Large intestine (tissue), 3 donors: ENCODE measurements at regions not wholly inside any gene's neighbourhood (a gene's known extent, or its start where the extent isn't known, plus 50 kb on each side); places are given as distances from the start of the nearest gene placed in this dataset.

Source experiments
- DNase-seq, 2 donors: peaks; one replicate each; pipeline versions ENCODE4 v3.0.0 to v3.0.0-alpha.2; 2013
- H3K27ac ChIP-seq: one replicate; pipeline ENCODE4 v1.5.1; 2013; ENCODE audit warnings: low read length
- H3K27me3 ChIP-seq: 2 replicates; pipeline ENCODE4 v1.6.1; 2013; ENCODE audit warnings: low read length; ENCODE audit not compliant: control insufficient read depth, insufficient read depth
- H3K36me3 ChIP-seq: 2 replicates; pipeline ENCODE4 v1.6.1; 2013; ENCODE audit warnings: low read length; ENCODE audit not compliant: control insufficient read depth, insufficient read depth
- H3K4me1 ChIP-seq: one replicate; pipeline ENCODE4 v1.6.1; 2013; ENCODE audit warnings: low read length; ENCODE audit not compliant: control insufficient read depth, insufficient read depth
- H3K4me3 ChIP-seq: one replicate; pipeline ENCODE4 v1.5.1; 2013; ENCODE audit warnings: low read length
- H3K9me3 ChIP-seq: one replicate; pipeline ENCODE4 v1.6.1; 2013; ENCODE audit warnings: mild to moderate bottlenecking, low read depth, low read length, moderate library complexity; ENCODE audit not compliant: control insufficient read depth
- WGBS: methylation state at CpG from one replicate; pipeline ENCODE4 v1.1.5; 2013; ENCODE audit warnings: low lambda C conversion rate; ENCODE audit not compliant: insufficient coverage; 5-methylcytosine and 5-hydroxymethylcytosine counted together

DNA sequence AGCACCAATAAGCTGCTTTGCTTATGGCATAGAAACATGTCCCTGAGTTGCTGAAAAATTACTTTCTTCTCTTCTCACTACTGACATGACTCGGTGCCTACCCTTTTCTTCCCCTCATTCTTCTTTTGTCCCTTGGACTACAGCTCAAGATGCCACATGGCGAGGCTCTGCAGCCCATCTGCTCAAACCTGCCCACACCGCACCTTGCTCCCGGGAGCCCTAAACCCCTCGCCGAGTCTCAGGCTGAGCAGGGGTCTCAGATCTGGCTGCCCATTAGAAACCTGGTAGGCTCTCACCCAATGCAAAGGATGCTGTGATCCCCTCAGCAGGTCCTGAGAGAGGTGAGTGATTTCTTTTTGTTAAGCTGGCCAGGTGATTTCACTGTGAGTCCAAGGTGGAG, 251.7 kb upstream of the IRX1 start:
- Histone ChIP-seq H3K9me3 (no peaks in the 10 kb centered on the region), H3K4me3 (no peak overlapping the region), H3K4me1 (no peaks in the 10 kb centered on the region), H3K36me3 (no peaks in the 10 kb centered on the region), H3K27me3 (no peaks in the 10 kb centered on the region), H3K27ac (no peak overlapping the region)
- DNase-seq: no peak
- 67% methylated on average over 1 of the region's 6 CpGs for WGBS

- Histone ChIP-seq H3K4me3 (no peak overlapping the region), H3K27ac (no peak overlapping the region), H3K36me3 (no peaks in the 10 kb centered on the region), H3K4me1 (no peaks in the 10 kb centered on the region), H3K27me3 (no peaks in the 10 kb centered on the region), H3K9me3 (no peaks in the 10 kb centered on the region)
- no peak for DNase-seq
- WGBS: no CpG with 5 or more reads among the region's 5 CpGs
Observed at GRCh38 chr5:3343211-3343610, 252.4 kb upstream of the IRX1 start.

GRCh38 chr5:3342271-3343100, 253.1 kb upstream of the IRX1 start:
- H3K27ac ChIP-seq: no peak overlapping the region
- no peaks in the 10 kb centered on the region for H3K27me3 ChIP-seq
- no peaks in the 10 kb centered on the region for H3K9me3 ChIP-seq
- H3K4me3 ChIP-seq: no peak overlapping the region
- no CpG with 5 or more reads among the region's 18 CpGs for WGBS
- H3K4me1 ChIP-seq: no peaks in the 10 kb centered on the region
- no peaks in the 10 kb centered on the region for H3K36me3 ChIP-seq
- no peak for DNase-seq

- Histone ChIP-seq H3K36me3 (no peaks in the 10 kb centered on the region), H3K4me3 (no peak overlapping the region), H3K4me1 (no peaks in the 10 kb centered on the region), H3K27me3 (no peaks in the 10 kb centered on the region), H3K9me3 (no peaks in the 10 kb centered on the region), H3K27ac (no peak overlapping the region)
- DNase-seq: no peak
- 100% methylated on average over 1 of the region's 15 CpGs for WGBS
Observed at GRCh38 chr5:3341446-3342240, 254.0 kb upstream of the IRX1 start.

DNA sequence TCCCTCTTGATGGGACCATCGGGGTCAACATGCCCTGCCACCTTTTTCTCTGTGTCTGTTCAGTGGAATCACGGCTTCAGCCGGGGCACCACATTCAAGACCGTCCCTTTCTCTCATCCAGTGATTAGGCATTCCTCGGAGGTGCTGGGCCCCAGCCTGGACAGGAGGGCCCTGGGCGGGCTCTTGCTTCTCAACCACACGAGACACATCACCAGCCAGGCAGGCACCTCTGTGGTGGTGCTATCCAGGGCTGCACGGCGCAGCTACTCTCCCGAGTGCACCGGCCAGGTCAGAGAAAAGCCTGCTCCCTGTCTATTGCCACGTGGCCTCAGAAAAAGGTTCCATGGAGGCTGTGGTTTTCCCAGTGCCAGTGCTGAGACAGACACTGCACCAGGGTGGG, 255.2 kb upstream of the IRX1 start:
- Histone ChIP-seq H3K9me3 (no peaks in the 10 kb centered on the region), H3K27ac (no peak overlapping the region), H3K27me3 (no peaks in the 10 kb centered on the region), H3K4me1 (no peaks in the 10 kb centered on the region), H3K4me3 (no peak overlapping the region), H3K36me3 (no peaks in the 10 kb centered on the region)
- no peak for DNase-seq
- no CpG with 5 or more reads among the region's 12 CpGs for WGBS

- Histone ChIP-seq H3K36me3 (no peaks in the 10 kb centered on the region), H3K27me3 (no peaks in the 10 kb centered on the region), H3K4me1 (no peaks in the 10 kb centered on the region), H3K27ac (no peak overlapping the region), H3K9me3 (no peaks in the 10 kb centered on the region), H3K4me3 (no peak overlapping the region)
- no CpG with 5 or more reads among the region's 10 CpGs for WGBS
- no peak for DNase-seq
Observed at GRCh38 chr5:3339798-3340115, 255.9 kb upstream of the IRX1 start.

DNA sequence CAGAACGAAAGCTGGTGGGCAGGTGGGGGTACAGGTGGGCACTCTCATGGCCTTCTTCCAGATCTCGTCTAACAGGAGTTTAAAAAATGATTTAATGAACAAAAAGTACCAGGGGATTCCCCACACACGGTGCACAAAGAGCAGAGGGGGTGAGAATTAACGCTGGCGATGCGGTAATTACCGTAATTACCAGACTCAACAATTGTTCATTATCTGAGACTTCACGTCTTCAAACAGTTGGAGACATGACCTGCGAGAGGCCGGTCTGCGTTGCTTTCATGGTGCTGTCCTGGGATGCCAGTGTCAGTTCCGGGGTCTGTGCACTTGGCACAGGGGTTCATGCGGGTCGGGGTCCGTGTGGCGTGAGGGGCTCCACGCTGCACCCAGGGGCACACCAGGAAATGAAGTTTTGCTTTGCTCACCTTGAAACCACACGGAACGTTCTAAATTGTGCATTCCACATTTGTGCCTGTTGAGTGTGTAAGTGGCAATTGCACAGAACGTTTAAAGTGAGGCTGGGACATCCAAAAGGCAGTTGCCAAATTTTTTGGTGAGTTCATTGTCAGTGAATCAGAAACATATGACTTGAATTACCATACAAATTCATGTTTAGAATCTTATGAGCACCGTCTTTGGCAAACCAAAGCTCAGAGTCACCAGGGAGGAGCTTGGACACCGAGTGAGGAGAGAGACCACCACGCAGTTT, 256.4 kb upstream of the IRX1 start:
- DNase-seq: no peak
- Histone ChIP-seq H3K4me3 (no peak overlapping the region), H3K36me3 (no peaks in the 10 kb centered on the region), H3K4me1 (no peaks in the 10 kb centered on the region), H3K9me3 (no peaks in the 10 kb centered on the region), H3K27me3 (no peaks in the 10 kb centered on the region), H3K27ac (no peak overlapping the region)
- 70% methylated on average over 4 of the region's 23 CpGs for WGBS

- no peak overlapping the region for H3K27ac ChIP-seq
- H3K36me3 ChIP-seq: no peaks in the 10 kb centered on the region
- H3K27me3 ChIP-seq: no peaks in the 10 kb centered on the region
- DNase-seq: no peak
- no peaks in the 10 kb centered on the region for H3K9me3 ChIP-seq
- no peak overlapping the region for H3K4me3 ChIP-seq
- no peaks in the 10 kb centered on the region for H3K4me1 ChIP-seq
- 83% methylated on average over 2 of the region's 16 CpGs for WGBS
Observed at GRCh38 chr5:3337812-3338541, 257.7 kb upstream of the IRX1 start.

GRCh38 chr5:3336666-3337065, 259.0 kb upstream of the IRX1 start:
- H3K36me3 ChIP-seq: no peaks in the 10 kb centered on the region
- WGBS: 100% methylated on average over 1 of the region's 11 CpGs

GRCh38 chr5:3335301-3335700, 260.3 kb upstream of the IRX1 start:
- H3K4me3 ChIP-seq: no peak overlapping the region
- no peaks in the 10 kb centered on the region for H3K27me3 ChIP-seq
- no CpG with 5 or more reads among the region's 12 CpGs for WGBS

More at GRCh38 chr5:3336666-3337065, 259.0 kb upstream of the IRX1 start:
- DNase-seq: no peak
- H3K9me3 ChIP-seq: no peaks in the 10 kb centered on the region
- no peak overlapping the region for H3K4me3 ChIP-seq
- no peak overlapping the region for H3K27ac ChIP-seq
- no peaks in the 10 kb centered on the region for H3K27me3 ChIP-seq
- H3K4me1 ChIP-seq: no peaks in the 10 kb centered on the region

More at GRCh38 chr5:3335301-3335700, 260.3 kb upstream of the IRX1 start:
- H3K9me3 ChIP-seq: no peaks in the 10 kb centered on the region
- DNase-seq: no peak
- no peaks in the 10 kb centered on the region for H3K4me1 ChIP-seq
- no peaks in the 10 kb centered on the region for H3K36me3 ChIP-seq
- H3K27ac ChIP-seq: no peak overlapping the region
